NCI-H69 (cell line): ENCODE measurements at regions not wholly inside any gene's neighbourhood (a gene's known extent, or its start where the extent isn't known, plus 50 kb on each side); places are given as distances from the start of the nearest gene placed in this dataset.
A peak's percentile ranks its signal among the peaks of the same experiment; 100 is the strongest.

Experiments
- DNase-seq: peaks from one replicate; lab custom pipeline; 2025; lab: John Stamatoyannopoulos, UW

DNA sequence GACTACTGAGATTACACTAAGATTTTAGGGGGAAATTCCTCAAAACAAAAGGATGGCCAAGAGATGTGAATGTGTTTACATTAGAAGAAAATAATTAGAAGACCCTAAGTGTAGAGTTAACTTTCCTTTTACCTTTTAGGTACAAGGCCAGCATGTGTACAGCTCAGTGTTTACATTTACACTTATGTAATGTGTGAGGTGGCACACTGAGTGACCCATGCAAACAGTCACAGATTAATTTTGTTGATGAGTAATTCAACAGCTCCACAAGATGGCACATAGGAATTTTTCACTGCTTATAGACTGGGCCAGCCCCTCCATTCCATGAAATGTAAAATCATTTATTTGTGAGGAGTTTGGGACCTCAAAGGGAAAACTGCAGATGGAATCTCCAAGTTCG is 90.1 kb upstream of the SLC12A2 start:
- peak; percentile 8 for DNase-seq

- DNase-seq = peak; percentile 11
Measured at GRCh38 chr5:127994087-127994660, 89.4 kb upstream of the SLC12A2 start.

DNA sequence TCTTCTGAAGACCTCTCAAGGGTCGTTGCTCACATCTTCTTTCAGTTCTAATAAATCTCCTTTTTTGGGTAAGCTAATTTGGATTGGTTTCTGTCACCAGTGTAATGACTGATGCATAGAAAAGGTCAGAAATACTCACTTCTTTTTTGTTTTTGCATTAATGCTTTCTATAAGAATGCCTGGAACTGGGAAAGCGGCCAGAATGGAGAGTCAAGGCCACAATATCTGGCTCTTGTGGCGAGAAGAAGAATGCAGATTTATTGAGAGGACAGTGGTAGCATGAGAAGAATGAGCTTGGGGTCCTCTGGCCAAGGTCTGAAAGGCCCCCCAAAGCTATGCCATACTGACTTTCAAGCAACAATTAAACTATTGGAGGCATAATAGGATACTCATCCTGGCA is 88.0 kb upstream of the SLC12A2 start:
- no peak for DNase-seq

GRCh38 chr5:127997201-127997704 is 86.3 kb upstream of the SLC12A2 start:
- no peak for DNase-seq

DNA sequence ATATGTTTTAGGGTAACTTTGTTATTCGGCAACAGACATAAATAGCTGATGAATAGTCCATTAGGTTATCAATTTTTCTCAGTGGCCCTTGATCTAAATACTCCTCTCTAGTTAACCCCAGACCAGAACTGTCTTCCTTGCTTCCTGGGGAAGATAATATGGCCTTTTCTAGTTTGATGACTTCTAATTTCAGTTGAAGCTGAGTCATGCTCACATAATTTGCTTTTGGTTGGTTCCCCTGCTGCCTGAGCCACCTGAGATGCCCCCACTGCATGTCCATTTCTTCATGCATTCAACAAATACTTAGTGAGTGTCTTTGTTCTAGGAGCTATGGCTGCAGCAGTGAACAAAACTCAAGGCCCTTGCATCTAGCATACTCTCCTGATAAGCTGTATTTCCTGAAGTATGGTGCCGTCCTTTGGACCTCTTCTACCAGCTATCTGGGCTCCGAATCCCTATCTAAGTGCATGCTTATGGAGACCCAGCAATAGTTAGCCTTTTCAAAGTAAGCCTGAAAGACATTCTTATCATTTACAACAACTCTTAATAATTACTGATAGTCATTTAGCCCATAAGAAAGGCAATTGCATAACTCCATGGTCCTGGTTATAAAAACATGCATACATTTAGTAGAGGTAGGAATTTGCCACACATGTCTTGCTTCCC is 84.5 kb upstream of the SLC12A2 start:
- DNase-seq = no peak

DNA sequence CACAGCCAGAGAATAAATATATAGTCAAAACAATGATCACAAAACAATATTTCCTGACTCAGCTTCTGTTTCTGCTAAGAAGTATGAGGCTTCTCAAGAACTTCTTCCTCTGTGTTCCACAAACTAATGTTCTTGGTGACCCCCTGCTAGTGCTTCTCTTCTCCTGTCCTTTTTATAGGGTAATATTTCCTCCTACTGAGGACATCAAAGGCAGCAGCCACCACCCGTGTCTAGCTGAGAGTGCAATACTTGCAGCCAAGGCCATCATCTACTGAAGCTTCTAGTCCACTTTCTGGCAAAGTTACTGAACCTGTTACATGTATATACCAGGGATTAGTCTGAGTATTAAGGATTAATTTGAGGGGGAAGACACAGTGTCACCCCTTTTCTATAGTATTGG is 83.7 kb upstream of the SLC12A2 start:
- DNase-seq = no peak

- DNase-seq = peak; percentile 11
Measured at GRCh38 chr5:128002425-128002824, 81.1 kb upstream of the SLC12A2 start.

GRCh38 chr5:128007939-128008338 is 75.6 kb upstream of the SLC12A2 start:
- DNase-seq = no peak

- DNase-seq = peak; percentile 75
Measured at GRCh38 chr5:128009403-128009802, 74.2 kb upstream of the SLC12A2 start.

GRCh38 chr5:128011339-128011738 is 72.2 kb upstream of the SLC12A2 start:
- no peak for DNase-seq

DNA sequence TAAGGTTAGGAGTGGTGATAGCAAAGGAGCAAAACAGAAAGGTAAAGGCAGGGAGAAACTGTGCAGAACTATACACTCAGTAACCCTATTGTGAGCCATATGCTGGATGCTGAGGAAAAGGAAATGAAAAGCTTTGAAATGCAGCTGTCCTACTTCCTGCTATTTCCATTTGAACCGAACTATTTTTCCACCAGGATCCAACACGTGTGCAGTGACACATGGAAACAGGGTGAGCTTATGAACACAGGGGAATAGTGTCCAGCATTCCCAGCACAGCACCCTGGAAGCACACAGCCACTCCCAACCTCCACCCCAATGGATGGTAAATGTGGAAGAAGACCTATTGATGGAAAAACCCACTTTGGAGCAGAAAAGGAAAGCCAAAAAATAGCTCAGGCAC is 69.0 kb upstream of the SLC12A2 start:
- peak; percentile 62 for DNase-seq

- peak; percentile 12 for DNase-seq
Measured at GRCh38 chr5:128015478-128015877, 68.1 kb upstream of the SLC12A2 start.

DNA sequence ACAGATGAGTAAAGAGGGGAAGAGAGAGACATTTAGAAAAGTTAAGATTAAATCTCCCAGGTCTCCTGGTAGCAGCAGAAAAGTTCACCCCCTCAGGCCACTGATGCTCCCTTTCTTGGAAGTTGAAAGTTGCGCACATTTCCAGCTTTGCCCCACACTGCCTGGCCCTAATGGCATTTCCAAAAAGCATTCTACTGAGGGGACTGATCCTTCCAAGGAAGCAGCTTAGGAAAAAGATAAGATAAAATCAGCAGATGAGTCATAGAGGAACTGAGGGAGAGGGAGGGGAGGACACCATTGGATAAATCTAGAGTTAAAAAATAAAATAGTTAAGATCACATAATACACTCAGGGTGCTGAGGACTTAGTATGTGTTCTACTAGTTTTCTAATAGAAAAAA is 67.6 kb upstream of the SLC12A2 start:
- DNase-seq = no peak

GRCh38 chr5:128019391-128019790 is 64.2 kb upstream of the SLC12A2 start:
- no peak for DNase-seq

GRCh38 chr5:128020012-128020411 is 63.6 kb upstream of the SLC12A2 start:
- DNase-seq = no peak

- DNase-seq = no peak
Measured at GRCh38 chr5:128021411-128021810, 62.2 kb upstream of the SLC12A2 start.
